GM21515 (cell line): ENCODE measurements at regions not wholly inside any gene's neighbourhood (a gene's known extent, or its start where the extent isn't known, plus 50 kb on each side); places are given as distances from the start of the nearest gene placed in this dataset.
"Not testable (repeated sequence)": the region's sequence is repeated elsewhere in the genome, so short reads cannot be mapped to it uniquely, and the experiment has no call there.

Experiments
- ATAC-seq: cut with Tn5 transposase; IDR thresholded peaks from one replicate; pipeline ENCODE4 v1.9.1; 2021; ENCODE audit not compliant: unreplicated experiment

GRCh38 chr4:104010722-104011121 lies 290.9 kb upstream of the TACR3 start:
- ATAC-seq, result no peak

GRCh38 chr4:104002318-104002717 lies 282.5 kb upstream of the TACR3 start:
- ATAC-seq, result not testable (repeated sequence)

- no peak for ATAC-seq
These were observed 279.0 kb upstream of the TACR3 start for GRCh38 chr4:103998756-103999155.

DNA sequence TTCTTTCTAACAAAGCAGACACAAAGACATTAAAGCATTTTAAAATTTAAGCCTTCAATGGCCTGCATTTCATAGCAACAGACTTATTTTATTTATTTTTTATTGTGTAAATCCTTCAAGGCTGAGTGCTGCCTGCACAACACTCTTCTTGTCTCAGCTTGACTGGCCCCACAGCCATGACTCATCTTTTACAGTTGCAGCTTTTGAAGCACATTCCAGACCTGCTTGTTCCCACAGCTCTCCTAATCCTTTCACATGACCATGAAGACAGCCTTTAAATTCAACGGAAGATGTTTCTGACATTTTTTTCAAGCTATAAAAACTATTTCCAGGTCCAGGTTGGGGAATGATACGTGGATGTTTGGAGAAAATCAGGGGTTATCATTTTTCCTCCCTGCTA lies 276.9 kb upstream of the TACR3 start:
- ATAC-seq, result no peak

DNA sequence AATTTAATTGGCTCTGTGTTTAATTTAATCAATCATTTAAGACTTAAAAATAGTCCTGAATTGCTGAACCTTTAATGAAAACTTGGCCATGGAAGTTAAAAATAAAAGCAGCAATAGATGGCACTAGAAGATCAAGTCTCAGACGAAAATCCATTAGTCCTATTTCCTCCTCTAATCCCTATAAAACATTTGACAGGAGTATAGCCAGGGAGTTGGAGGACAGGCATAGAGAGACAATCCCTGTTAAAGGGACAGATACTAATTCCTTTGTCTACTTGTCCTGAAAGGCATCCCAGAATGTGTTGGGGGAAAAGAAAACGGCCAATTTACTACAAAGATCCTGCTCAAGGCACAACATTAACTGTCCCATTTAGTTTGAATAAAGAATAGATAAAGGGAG lies 276.3 kb upstream of the TACR3 start:
- no peak for ATAC-seq

GRCh38 chr4:103994059-103994458 lies 274.3 kb upstream of the TACR3 start:
- no peak for ATAC-seq

- ATAC-seq, result no peak
These were observed 262.7 kb upstream of the TACR3 start for GRCh38 chr4:103982454-103982853.

DNA sequence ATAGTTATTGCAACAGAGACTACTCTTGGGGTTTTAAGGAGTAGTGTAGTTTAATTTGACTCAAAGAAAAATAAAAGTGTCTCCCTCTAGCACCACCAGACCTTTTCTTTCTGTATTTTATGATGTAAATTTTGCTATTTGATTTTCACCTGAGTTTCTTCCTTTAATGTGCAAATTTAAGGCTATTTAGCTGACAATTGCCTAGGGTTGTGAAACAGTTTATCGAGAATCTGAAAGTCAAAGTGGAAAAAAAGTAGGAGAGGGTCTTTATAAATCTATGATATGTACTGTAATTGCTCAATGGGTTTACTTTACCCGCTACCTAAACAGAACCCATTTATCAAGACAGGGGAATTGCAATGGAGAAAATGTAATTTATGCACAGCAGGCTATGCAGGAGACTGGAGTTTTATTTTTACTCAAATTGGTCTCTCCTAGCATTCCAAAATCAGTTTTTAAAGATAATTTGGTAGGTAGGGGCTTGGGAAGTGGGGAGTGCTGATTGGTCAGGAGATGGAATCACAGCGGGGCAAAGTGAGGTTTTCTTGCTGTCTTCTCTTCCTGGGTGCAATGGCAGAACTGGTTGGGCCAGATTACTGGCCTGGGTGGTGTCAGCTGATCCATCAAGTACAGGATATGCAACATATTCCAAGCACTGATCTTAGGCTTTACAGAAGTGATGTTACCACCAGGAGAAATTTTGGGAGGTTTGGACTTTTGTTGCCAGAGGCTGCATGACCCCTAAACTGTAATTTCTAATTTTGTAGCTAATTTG lies 228.6 kb upstream of the TACR3 start:
- no peak for ATAC-seq

GRCh38 chr4:103947617-103948016 lies 227.8 kb upstream of the TACR3 start:
- no peak for ATAC-seq

GRCh38 chr4:103946621-103947268 lies 227.0 kb upstream of the TACR3 start:
- not testable (repeated sequence) for ATAC-seq

GRCh38 chr4:103938488-103938887 lies 218.7 kb upstream of the TACR3 start:
- ATAC-seq, result no peak

DNA sequence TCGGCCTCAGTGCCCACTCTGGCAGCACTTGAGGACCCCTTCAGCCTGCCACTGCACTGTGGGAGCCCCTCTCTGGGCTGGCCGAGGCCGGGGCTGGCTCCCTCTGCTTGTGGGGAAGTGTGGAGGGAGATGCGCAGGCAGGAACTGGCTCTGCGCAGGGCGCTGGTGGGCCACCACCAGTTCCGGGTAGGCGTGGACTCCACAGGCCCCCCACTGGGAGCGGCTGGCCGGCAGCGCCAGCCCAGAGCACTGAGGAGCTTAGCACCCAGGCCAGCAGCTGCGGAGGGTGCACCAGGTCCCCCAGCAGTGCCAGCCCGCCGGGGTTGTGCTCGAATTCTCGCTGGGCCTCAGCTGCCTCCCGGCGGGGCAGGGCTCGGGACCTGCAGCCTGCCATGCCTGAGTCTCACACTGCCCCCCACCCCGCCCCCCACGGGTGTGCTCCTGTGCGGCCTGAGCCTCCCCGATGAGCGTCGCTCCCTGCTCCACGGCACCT lies 216.9 kb upstream of the TACR3 start:
- no peak for ATAC-seq

DNA sequence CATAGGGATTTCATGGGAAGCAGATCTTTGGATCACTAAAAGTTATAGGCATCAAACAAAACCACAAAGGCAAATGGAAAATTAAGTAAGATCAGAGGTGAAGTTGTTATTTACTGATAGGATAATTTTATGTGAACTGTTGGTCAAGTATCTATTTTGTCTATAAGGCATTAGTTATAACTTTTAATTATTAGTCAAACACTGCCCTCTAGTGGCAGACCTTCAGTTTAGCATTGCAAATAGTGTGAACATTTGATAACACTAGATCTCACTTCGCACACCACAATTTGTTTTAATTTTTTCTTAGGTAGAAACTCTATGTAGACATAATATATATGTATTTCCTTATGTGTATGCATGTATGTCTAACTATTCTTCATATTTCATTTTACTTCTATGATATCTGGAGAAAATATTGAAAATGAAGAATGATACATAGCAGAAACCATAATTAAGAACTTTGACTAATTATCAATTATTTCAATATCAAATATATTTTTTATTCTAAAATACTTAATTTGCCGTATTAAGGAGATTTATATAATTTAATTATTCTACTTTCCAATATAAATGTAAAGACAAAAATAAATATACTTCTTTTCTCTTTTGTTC lies 214.5 kb upstream of the TACR3 start:
- ATAC-seq, result peak; percentile 84

GRCh38 chr4:103928370-103928769 lies 208.6 kb upstream of the TACR3 start:
- no peak for ATAC-seq

- no peak for ATAC-seq
These were observed 203.8 kb upstream of the TACR3 start for GRCh38 chr4:103923551-103923950.

- ATAC-seq, result no peak
These were observed 198.4 kb upstream of the TACR3 start for GRCh38 chr4:103918214-103918613.

DNA sequence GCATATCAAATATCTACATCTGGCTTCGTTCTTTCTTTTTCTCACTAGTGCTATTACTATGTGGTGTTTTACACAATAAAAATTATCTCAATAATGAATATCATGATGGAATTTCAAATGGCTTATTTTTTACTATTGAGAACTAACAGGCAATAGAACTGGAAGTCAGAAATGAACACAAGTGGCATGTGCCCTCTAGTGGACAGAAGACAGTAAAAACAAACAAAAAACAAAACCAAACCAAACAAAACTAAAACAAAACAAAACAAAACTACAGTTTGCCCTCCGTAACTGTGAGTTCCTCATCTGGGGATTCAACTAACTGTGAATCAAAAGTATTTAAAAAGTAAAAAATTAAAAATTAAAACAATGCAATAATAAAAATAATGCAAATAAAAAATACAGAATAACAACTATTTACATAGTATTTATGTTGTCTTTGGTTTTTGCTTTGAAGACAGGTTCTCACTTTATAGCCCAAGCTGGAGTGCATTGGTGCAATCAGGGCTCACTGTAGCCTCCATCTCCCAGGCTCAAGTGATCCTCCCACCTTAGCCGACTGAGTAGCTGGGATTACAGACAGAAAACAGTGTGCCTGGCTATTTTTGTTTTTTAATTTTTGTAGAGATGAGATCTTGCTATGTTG lies 195.6 kb upstream of the TACR3 start:
- peak; percentile 86 for ATAC-seq

DNA sequence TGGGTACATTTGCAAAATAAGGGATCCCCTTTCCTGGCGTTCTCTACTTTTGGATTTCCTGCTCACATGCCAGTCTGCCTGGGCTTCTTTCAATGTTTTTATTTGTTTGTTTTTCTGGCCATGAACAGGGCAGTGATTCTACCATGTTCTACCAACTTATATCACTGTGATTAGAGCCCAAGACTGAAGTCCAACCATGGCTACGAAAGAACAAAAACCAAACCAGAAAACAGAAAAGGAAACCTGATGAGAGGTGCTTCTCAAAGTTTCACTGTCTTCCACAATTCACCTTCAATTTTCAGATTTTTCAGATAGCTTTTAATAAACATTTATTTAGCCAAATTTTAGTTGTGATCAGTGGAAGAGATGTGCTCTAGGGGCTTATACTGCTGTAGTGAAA lies 187.6 kb upstream of the TACR3 start:
- no peak for ATAC-seq

GRCh38 chr4:103904123-103904522 lies 184.3 kb upstream of the TACR3 start:
- ATAC-seq, result no peak

DNA sequence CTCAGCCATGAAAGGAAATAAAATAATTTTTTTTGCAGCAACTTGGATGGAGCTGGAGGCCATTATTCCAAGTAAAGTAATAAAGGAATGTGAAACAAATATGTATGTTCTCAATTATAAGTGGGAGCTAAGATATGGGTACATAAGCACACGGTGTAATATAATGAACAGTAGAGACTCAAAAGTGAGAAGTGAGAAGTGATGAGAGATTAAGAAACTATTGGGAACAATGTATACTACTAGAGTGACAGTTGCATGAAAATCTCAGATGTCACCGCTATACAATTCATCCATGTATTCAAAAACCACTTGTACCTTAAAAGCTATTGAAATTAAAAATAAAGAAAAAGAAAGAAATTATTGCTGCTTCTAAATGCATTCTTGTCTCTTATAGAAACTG lies 182.9 kb upstream of the TACR3 start:
- ATAC-seq, result no peak

GRCh38 chr4:103895876-103896465 lies 176.2 kb upstream of the TACR3 start:
- ATAC-seq, result no peak
